C4-2B (cell line): ENCODE measurements at regions not wholly inside any gene's neighbourhood (a gene's known extent, or its start where the extent isn't known, plus 50 kb on each side); places are given as distances from the start of the nearest gene placed in this dataset.

Source experiments
- H3K27ac ChIP-seq: fragments of 450-650 bp; 2 replicates; pipeline ENCODE4 v1.5.1; 2017
- ZFX ChIP-seq: fragments of 450-650 bp; IDR thresholded peaks from 2 replicates; pipeline ENCODE4 v1.6.1; 2017
- TF ChIP-seq, protein P1 (sequence below): fragments of 450-650 bp; conservative IDR thresholded peaks from 2 replicates; pipeline ENCODE4 v1.5.1; 2017; ENCODE audit warnings: mild to moderate bottlenecking

DNA sequence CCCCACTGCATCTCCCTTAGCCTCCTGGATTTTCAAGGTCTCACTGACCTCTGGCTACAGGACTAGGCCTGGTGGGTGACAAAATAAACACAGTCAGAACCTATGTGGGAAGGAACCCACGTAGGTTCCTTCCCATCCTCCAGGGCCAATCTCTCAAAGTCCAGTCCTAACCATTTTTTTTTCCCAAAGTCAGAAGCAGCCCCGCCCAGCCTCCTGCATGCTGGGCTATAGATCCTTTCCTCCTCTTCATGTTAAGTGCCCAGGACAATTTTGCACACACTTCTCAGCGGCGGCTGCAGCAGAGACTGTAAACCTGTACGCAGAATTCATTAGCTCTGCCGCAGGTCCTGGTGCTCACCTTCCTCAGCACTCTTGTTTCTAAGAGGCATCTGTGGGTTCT lies 285.8 kb downstream of the NPIPA8 start:
- TF ChIP-seq ZFX: no peak
- TF ChIP-seq, protein P1, sequence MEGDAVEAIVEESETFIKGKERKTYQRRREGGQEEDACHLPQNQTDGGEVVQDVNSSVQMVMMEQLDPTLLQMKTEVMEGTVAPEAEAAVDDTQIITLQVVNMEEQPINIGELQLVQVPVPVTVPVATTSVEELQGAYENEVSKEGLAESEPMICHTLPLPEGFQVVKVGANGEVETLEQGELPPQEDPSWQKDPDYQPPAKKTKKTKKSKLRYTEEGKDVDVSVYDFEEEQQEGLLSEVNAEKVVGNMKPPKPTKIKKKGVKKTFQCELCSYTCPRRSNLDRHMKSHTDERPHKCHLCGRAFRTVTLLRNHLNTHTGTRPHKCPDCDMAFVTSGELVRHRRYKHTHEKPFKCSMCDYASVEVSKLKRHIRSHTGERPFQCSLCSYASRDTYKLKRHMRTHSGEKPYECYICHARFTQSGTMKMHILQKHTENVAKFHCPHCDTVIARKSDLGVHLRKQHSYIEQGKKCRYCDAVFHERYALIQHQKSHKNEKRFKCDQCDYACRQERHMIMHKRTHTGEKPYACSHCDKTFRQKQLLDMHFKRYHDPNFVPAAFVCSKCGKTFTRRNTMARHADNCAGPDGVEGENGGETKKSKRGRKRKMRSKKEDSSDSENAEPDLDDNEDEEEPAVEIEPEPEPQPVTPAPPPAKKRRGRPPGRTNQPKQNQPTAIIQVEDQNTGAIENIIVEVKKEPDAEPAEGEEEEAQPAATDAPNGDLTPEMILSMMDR: no peak
- no peak overlapping the region for H3K27ac ChIP-seq

DNA sequence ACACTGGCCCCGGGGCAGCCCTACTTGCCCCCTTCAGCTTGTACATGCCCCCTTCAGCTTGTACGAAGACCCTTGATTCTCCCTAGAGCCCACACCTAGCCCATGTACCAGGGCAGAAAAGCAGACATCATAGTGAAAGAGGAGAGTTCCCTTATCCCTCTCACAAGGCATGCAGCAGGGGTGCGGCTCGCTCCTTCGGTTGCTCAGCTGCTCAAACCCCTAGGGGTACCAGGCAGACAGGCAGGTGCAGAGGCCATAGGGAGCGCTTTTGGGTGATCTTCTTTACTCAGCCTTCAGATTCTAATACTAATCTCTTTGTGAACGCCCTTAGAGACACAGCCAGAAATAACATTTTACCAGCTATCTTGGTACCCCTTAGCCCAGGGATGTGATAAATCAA lies 286.3 kb downstream of the NPIPA8 start:
- TF ChIP-seq ZFX: no peak
- no peak overlapping the region for H3K27ac ChIP-seq

DNA sequence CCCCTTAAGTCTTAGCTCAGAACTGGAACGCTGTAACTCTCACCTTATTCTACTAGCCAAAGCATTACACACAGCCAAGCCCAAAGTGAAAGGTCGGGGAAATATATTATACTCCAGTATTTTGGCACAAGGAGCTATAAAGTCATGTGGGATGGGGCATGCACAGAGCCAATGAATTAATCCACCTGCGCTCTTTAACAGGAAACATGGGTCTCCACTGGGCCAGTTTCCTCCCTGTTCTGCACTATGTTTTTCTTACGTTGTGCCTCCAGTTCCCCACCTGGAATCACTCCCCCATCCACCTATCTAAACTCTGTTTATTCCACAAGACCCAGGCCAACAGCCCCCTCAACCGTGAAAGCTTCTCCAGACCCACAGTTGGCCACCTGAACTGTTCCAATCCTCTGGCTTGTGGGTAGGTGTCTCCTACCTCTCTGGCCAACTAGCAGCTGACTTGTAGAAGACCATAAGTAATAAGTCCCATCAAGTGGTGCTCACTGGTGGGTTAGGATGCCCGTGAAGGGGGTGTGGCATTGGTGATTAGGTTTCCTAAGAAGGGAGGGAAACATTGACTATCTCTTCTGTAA lies 286.9 kb downstream of the NPIPA8 start:
- no peak for TF ChIP-seq ZFX
- TF ChIP-seq, protein P1: no peak
- no peak overlapping the region for H3K27ac ChIP-seq

DNA sequence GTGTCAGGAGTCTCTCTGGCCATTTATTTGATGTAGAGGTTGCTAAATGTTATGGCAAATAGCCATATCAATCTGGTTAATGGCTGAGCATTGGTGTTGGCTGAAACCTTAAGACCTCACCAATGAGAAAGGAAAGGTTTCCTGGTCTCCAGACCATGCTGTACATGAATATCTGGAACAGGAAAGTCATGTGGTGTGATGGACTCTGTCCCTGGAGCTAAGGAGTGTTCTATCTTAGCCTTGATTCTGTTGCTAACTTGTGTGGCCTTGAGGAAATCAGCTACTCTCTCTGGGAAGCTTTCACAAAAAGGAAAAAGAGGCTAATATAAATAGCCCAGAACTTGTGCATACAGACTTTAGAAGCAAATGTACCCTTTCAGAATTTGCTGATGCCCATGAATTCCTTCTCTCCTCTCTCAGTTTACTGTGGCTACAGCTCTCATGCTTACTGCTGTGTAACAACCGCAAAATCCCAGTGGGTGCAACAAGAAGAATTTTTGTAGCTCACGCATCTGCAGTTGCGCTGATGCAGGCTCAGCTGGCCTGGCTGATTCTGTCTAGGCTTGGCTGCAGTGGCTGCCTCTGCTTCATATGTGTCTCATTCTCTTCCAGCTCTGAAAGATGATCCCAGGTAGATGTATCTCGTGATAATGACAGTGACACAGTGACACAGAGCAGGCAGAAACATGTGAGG lies 287.5 kb downstream of the NPIPA8 start:
- TF ChIP-seq, protein P1: no peak
- TF ChIP-seq ZFX: no peak
- no peak overlapping the region for H3K27ac ChIP-seq

DNA sequence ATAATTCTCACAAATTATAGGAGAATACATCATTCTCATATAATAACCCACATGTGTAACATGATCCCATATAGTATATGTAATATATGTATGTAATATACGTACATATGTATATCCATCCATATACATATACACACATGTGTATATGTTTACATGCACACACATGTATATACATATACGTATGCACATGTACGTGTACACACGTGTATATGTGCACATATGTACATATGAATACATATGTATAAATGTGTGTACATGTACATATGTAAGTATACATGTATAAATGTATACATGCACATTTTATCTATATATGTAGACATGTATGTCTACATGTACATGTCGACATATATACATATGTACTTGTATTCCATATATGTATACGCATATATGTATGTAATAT lies 288.8 kb downstream of the NPIPA8 start:
- H3K27ac ChIP-seq: no peak overlapping the region
- TF ChIP-seq ZFX: no peak
- TF ChIP-seq, protein P1: no peak

DNA sequence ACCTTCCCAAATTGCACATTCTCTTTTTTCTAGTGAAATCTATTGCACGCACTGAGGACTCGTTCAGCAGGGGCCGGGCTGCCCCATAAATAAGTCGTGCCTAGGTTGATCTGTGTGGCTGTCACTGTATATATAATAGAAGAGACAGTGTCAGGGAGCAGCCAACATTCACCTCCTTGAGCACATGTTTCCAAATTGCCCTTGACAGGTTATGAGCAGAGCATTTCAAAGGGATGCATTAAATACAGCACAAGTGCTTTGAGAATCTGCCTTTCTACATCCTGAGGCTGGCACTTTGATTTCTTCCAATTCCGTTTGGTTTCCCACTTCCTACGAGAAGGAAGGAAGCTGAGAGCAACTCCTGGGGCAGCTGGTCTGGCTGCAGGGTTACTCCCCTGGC lies 291.2 kb downstream of the NPIPA8 start:
- TF ChIP-seq, protein P1: no peak
- TF ChIP-seq ZFX: no peak
- H3K27ac ChIP-seq: no peak overlapping the region

DNA sequence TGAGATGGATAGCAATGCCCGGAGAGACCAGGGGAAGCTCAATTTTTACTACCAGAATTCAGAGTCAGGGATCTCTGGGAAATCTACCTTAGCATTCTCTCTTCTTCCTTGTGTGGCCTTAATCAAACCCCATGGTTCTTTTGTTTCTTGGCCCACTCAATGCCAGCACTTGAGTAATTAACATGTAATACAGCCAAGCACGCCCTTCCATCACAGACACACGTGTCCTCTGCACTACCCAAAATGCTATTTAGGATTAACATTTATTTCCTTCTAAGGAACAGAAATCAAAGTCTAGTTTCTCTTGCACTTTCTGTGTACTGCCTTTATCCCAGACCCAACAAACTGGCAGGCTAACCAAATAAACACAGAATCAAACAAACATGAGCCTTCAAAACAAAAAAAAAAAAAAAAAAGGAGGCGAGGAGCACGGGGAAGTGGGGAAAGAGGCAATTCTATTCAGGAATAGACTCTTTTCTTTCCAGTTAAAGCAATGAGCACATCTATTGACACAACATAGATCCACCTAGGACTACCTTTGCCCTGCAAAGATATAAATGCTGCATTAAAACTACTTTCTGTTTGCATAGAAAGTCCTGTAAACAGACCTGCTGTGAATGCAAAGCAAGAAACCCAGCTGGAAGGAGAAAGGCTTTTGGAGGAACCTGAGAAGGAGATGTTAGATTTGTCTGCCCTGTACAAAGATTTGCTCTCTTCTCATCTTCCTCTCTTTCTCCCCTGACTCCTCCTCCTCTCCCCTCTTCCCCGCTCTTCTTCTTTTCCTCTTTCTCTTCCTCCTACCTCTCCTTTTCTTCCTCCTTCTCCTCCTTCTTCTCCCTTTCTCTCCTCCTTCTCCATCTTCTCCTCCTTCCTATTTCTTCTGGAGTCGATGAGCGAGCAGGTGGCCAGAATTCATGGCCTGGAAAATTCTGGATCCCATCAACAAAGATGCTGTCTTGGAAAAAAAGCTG lies 294.4 kb downstream of the NPIPA8 start:
- TF ChIP-seq, protein P1: no peak
- no peak for TF ChIP-seq ZFX
- no peak overlapping the region for H3K27ac ChIP-seq
